OCI-LY1 (cell line): ENCODE measurements at regions not wholly inside any gene's neighbourhood (a gene's known extent, or its start where the extent isn't known, plus 50 kb on each side); places are given as distances from the start of the nearest gene placed in this dataset.
"Not testable (repeated sequence)": the region's sequence is repeated elsewhere in the genome, so short reads cannot be mapped to it uniquely, and the experiment has no call there.

Experiments
- H2AFZ ChIP-seq: fragments of 200-600 bp; sonication (generic), shearing (Covaris generic); 2 replicates; pipeline ENCODE4 v1.6.0; 2014; ENCODE audit warnings: antibody characterized with exemption, mild to moderate bottlenecking, low read length
- H3F3A ChIP-seq: fragments of 200-600 bp; sonication (generic), shearing (Covaris generic); 2 replicates; pipeline ENCODE4 v1.6.0; 2014; ENCODE audit warnings: mild to moderate bottlenecking, antibody characterized with exemption, low read length, moderate library complexity; ENCODE audit not compliant: insufficient read depth
- H3K27ac ChIP-seq: fragments of 200-600 bp; sonication (generic); 2 replicates; pipeline ENCODE4 v1.5.1; 2014; ENCODE audit warnings: low read length, mixed run types, mild to moderate bottlenecking, low read depth; ENCODE audit not compliant: poor library complexity, severe bottlenecking
- H3K27me3 ChIP-seq: fragments of 200-600 bp; sonication (generic); 2 replicates; pipeline ENCODE4 v1.6.0; 2014; ENCODE audit warnings: antibody characterized with exemption, mild to moderate bottlenecking, low read length, moderate library complexity; ENCODE audit not compliant: insufficient read depth
- H3K36me3 ChIP-seq: fragments of 200-600 bp; sonication (generic); 2 replicates; pipeline ENCODE4 v1.6.1; 2014; ENCODE audit warnings: mild to moderate bottlenecking, antibody characterized with exemption, low read length, moderate library complexity, mixed read lengths; ENCODE audit not compliant: insufficient read depth
- H3K4me1 ChIP-seq: fragments of 200-600 bp; sonication (generic); 2 replicates; pipeline ENCODE4 v1.5.1; 2014; ENCODE audit warnings: mild to moderate bottlenecking, low read length, moderate library complexity; ENCODE audit not compliant: insufficient read depth, severe bottlenecking
- H3K4me2 ChIP-seq: fragments of 200-600 bp; sonication (generic), shearing (Covaris generic); 2 replicates; pipeline ENCODE4 v1.6.1; 2014; ENCODE audit warnings: low read length
- H3K4me3 ChIP-seq: fragments of 200-600 bp; sonication (generic); 2 replicates; pipeline ENCODE4 v1.5.1; 2014; ENCODE audit warnings: low read length, low read depth, mild to moderate bottlenecking, mixed read lengths; ENCODE audit not compliant: poor library complexity, severe bottlenecking
- H3K79me2 ChIP-seq: fragments of 200-600 bp; shearing (Covaris generic); 2 replicates; pipeline ENCODE4 v1.6.1; 2016; ENCODE audit warnings: mixed run types, low read length, mixed read lengths; ENCODE audit not compliant: insufficient read depth
- H3K9ac ChIP-seq: fragments of 200-600 bp; sonication (generic), shearing (Covaris generic); 2 replicates; pipeline ENCODE4 v1.6.1; 2014; ENCODE audit warnings: mild to moderate bottlenecking, low read length, mixed read lengths
- H3K9me2 ChIP-seq: fragments of 200-600 bp; sonication (generic), shearing (Covaris generic); 2 replicates; pipeline ENCODE4 v1.6.1; 2014; ENCODE audit warnings: low read depth, mild to moderate bottlenecking, low read length, mixed read lengths
- H3K9me3 ChIP-seq: fragments of 200-600 bp; shearing (Covaris generic); 2 replicates; pipeline ENCODE4 v1.6.1; 2014; ENCODE audit warnings: low read length, mixed read lengths
- H4K20me1 ChIP-seq: fragments of 200-600 bp; sonication (generic), shearing (Covaris generic); 2 replicates; pipeline ENCODE4 v1.6.0; 2016; ENCODE audit warnings: mild to moderate bottlenecking, low read length; ENCODE audit not compliant: insufficient read depth
- CTCF ChIP-seq: fragments of 200-600 bp; sonication (generic), shearing (Covaris generic); IDR thresholded peaks from 2 replicates; pipeline ENCODE4 v1.5.1; 2017; ENCODE audit warnings: mild to moderate bottlenecking, antibody characterized with exemption, low read length, moderate library complexity, mixed read lengths
- EZH2 ChIP-seq: fragments of 200-600 bp; sonication (generic), shearing (Covaris generic); IDR thresholded peaks from 2 replicates; pipeline ENCODE4 v1.8.0; 2017; ENCODE audit warnings: borderline replicate concordance, mixed run types, mild to moderate bottlenecking, antibody characterized with exemption, low read length, moderate library complexity, mixed read lengths

GRCh38 chr6:167217951-167218759 lies 60.4 kb upstream of the GPR31 start:
- peak; percentile 32; the same call in 1 of the 2 replicates for TF ChIP-seq CTCF
- not testable (repeated sequence) for H3K36me3 ChIP-seq, H3K9me2 ChIP-seq, H4K20me1 ChIP-seq, H3F3A ChIP-seq, H3K9me3 ChIP-seq, H3K27me3 ChIP-seq, H3K79me2 ChIP-seq, H3K4me2 ChIP-seq, H3K4me3 ChIP-seq, H2AFZ ChIP-seq, H3K27ac ChIP-seq, H3K4me1 ChIP-seq, H3K9ac ChIP-seq

- not testable (repeated sequence) for H3K36me3 ChIP-seq, H3F3A ChIP-seq, H3K4me2 ChIP-seq, H3K9me3 ChIP-seq, H4K20me1 ChIP-seq, H3K27me3 ChIP-seq, H3K9ac ChIP-seq, H3K4me3 ChIP-seq, H3K9me2 ChIP-seq, H3K27ac ChIP-seq, H3K79me2 ChIP-seq, H2AFZ ChIP-seq, H3K4me1 ChIP-seq
Measured at GRCh38 chr6:167219079-167219478, 61.3 kb upstream of the GPR31 start.

- Histone ChIP-seq H3K4me2 (no peak overlapping the region), H3K4me3 (no peak overlapping the region)
Measured at GRCh38 chr6:167219967-167220512, 62.3 kb upstream of the GPR31 start.

More at GRCh38 chr6:167219967-167220512, 62.3 kb upstream of the GPR31 start:
- Histone ChIP-seq H3K27me3 (no peaks in the 10 kb centered on the region), H3K27ac (no peak overlapping the region), H3K9me3 (no peaks in the 10 kb centered on the region), H2AFZ (no peak overlapping the region), H3K79me2 (no peaks in the 10 kb centered on the region), H3K9ac (no peak overlapping the region), H3K36me3 (no peaks in the 10 kb centered on the region), H4K20me1 (no peaks in the 10 kb centered on the region), H3K9me2 (no peaks in the 10 kb centered on the region), H3F3A (no peaks in the 10 kb centered on the region), H3K4me1 (no peaks in the 10 kb centered on the region)
- no peak for TF ChIP-seq CTCF
- no peak for TF ChIP-seq EZH2
